ENCODE measurements at regions not wholly inside any gene's neighbourhood (a gene's known extent, or its start where the extent isn't known, plus 50 kb on each side); places are given as distances from the start of the nearest gene placed in this dataset.

DNA sequence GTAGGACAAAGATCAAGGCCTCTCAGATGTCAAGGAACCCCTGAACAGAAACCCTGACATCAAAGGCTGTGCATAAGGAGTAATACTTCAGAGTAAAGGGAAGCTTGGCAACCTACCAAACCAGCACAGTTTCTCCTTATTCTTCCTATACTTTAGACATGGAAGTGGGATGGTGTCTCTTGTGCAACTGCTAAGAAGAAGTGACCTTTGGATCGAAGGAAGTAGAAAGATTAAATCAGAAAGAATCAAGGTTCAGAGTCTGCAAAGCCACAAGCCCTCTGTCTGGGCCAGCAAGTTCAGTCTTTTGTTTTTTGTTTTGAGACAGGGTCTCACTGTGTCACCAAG lies 66.2 kb upstream of the SLC39A10 start:
- TF ChIP-seq KDM1A (IDR thresholded peaks at IDR 0.05; ENCODE audit: borderline replicate concordance, low read length) (no peak), SP2 (IDR thresholded peaks at IDR 0.05; ENCODE audit: low read length) (no peak), CBX8 (IDR thresholded peaks at IDR 0.05; ENCODE audit: borderline replicate concordance, low read depth, low read length) (no peak), EZH2 (IDR thresholded peaks at IDR 0.05; ENCODE audit: low read depth, low read length, severe bottlenecking) (no peak), GABPA (IDR thresholded peaks at IDR 0.05; ENCODE audit: borderline replicate concordance, insufficient read depth, low read length) (no peak), SIN3A (conservative IDR thresholded peaks at IDR 0.05 in 1 of 2, IDR thresholded peaks at IDR 0.05 in 1 of 2; ENCODE audit: low read depth in 1 of 2, low read length in 2 of 2) (no peak), POLR2A (IDR thresholded peaks at IDR 0.05; ENCODE audit: control extremely low read depth in 1 of 2, low read depth in 2 of 2, low read length in 2 of 2) (no peak)
- TF ChIP-seq, protein P1, sequence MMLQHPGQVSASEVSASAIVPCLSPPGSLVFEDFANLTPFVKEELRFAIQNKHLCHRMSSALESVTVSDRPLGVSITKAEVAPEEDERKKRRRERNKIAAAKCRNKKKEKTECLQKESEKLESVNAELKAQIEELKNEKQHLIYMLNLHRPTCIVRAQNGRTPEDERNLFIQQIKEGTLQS (IDR thresholded peaks at IDR 0.05; ENCODE audit: insufficient read depth, low read depth, low read length): no peak
- TF ChIP-seq, protein P2, sequence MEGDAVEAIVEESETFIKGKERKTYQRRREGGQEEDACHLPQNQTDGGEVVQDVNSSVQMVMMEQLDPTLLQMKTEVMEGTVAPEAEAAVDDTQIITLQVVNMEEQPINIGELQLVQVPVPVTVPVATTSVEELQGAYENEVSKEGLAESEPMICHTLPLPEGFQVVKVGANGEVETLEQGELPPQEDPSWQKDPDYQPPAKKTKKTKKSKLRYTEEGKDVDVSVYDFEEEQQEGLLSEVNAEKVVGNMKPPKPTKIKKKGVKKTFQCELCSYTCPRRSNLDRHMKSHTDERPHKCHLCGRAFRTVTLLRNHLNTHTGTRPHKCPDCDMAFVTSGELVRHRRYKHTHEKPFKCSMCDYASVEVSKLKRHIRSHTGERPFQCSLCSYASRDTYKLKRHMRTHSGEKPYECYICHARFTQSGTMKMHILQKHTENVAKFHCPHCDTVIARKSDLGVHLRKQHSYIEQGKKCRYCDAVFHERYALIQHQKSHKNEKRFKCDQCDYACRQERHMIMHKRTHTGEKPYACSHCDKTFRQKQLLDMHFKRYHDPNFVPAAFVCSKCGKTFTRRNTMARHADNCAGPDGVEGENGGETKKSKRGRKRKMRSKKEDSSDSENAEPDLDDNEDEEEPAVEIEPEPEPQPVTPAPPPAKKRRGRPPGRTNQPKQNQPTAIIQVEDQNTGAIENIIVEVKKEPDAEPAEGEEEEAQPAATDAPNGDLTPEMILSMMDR (IDR thresholded peaks at IDR 0.05; ENCODE audit: control extremely low read depth in 1 of 3, insufficient read depth in 1 of 3, low read depth in 1 of 3, low read length in 3 of 3): no peak
